GM18520 (cell line): ENCODE measurements at regions not wholly inside any gene's neighbourhood (a gene's known extent, or its start where the extent isn't known, plus 50 kb on each side); places are given as distances from the start of the nearest gene placed in this dataset.
"Not testable (repeated sequence)": the region's sequence is repeated elsewhere in the genome, so short reads cannot be mapped to it uniquely, and the experiment has no call there.

ENCODE experiments used
- ATAC-seq: cut with Tn5 transposase; IDR thresholded peaks from one replicate; pipeline ENCODE4 v1.9.1; 2021; ENCODE audit not compliant: unreplicated experiment

DNA sequence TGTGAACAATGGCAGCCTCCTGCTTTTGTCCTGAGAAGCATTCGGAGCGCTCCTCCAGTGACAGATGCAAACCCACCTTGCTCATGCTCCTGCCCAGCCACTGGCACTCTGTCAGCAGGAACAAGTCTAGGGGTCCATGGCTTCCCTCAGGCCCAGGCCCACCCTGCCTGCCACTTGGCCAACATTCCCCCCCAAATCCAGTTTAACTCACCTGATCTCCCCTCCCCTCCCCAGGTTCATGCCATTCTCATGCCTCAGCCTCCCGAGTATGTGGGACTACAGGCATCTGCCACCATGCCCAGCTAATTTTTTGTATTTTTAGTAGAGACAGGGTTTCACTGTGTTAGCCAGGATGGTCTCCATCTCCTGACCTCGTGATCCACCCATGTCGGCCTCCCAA lies 118.9 kb upstream of the TPTE start:
- ATAC-seq = not testable (repeated sequence)

DNA sequence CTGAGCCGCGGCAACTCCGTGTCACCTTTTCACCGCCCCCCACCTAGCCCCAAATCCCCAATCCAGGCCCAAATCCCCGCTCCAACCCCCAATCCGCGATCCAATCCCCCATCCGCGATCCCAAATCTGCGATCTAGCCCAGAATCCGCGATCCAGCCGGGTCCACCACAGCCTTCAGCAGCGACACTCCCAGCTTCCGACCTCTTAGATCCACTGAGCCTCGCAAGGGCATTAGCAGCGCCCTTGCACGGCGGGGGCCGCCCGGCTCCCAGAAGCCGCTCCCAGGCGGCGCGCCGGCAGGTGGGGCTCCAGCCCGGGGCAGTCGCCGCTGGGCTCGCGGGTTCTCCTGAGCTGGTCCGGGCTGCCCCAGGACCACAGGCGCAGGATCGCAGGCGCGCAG lies 116.1 kb upstream of the TPTE start:
- ATAC-seq = not testable (repeated sequence)

- ATAC-seq = not testable (repeated sequence)
These were observed 111.6 kb upstream of the TPTE start for GRCh38 chr21:10409786-10410185.

- not testable (repeated sequence) for ATAC-seq
These were observed 110.9 kb upstream of the TPTE start for GRCh38 chr21:10410354-10410929.

GRCh38 chr21:10411776-10412526 lies 109.4 kb upstream of the TPTE start:
- not testable (repeated sequence) for ATAC-seq

DNA sequence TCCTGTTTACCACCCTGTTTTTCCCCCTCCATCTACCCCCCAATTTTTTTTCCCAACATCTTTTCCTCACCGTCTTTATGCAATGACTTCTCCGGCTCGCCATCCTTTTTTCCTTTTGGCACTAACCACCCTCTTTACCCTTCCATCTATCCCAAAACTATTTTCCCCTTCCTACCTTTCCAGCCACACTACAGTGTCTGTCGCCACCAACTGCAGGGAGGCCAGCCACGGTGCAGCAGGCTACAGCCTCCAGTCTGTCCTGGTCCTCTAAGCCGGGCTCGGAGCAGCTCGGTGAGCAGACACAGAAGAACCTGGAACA lies 108.5 kb upstream of the TPTE start:
- not testable (repeated sequence) for ATAC-seq

- not testable (repeated sequence) for ATAC-seq
These were observed 107.9 kb upstream of the TPTE start for GRCh38 chr21:10413247-10414120.

- ATAC-seq = not testable (repeated sequence)
These were observed 107.1 kb upstream of the TPTE start for GRCh38 chr21:10414121-10414924.

DNA sequence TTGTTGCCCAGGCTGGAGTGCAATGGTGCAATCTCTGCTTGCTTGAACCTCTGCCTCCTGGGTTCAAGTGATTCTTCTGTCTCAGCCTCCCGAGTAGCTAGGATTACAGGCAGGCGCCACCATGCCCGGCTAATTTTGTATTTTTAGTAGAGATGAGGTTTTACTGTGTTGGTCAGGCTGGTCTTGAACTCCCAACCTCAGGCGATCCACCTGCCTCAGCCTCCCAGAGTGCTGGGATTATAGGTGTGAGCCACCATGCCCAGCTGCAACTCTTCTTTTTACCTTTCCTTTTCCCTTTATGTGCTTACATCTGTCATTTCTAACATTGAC lies 106.5 kb upstream of the TPTE start:
- not testable (repeated sequence) for ATAC-seq

DNA sequence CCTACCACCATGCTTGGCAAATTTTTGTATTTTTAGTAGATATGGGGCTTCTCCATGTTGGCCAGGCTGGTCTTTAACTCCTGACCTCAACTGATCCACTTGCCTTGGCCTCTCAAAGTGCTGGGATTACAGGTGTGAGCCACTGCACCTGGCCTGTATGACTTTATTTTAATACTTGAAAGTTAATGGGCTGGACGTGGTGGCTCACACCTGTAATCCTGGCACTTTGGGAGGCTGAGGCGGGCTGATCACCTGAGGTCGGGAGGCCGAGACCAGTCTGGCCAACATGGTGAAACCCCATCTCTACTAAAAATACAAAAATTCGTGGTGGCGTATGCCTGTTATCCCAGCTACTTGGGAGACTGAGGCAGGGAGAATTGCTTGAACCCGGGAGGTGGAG lies 105.9 kb upstream of the TPTE start:
- not testable (repeated sequence) for ATAC-seq

- ATAC-seq = not testable (repeated sequence)
These were observed 105.5 kb upstream of the TPTE start for GRCh38 chr21:10415859-10416258.

GRCh38 chr21:10416691-10417447 lies 104.5 kb upstream of the TPTE start:
- ATAC-seq = not testable (repeated sequence)

- not testable (repeated sequence) for ATAC-seq
These were observed 103.8 kb upstream of the TPTE start for GRCh38 chr21:10417551-10418002.

DNA sequence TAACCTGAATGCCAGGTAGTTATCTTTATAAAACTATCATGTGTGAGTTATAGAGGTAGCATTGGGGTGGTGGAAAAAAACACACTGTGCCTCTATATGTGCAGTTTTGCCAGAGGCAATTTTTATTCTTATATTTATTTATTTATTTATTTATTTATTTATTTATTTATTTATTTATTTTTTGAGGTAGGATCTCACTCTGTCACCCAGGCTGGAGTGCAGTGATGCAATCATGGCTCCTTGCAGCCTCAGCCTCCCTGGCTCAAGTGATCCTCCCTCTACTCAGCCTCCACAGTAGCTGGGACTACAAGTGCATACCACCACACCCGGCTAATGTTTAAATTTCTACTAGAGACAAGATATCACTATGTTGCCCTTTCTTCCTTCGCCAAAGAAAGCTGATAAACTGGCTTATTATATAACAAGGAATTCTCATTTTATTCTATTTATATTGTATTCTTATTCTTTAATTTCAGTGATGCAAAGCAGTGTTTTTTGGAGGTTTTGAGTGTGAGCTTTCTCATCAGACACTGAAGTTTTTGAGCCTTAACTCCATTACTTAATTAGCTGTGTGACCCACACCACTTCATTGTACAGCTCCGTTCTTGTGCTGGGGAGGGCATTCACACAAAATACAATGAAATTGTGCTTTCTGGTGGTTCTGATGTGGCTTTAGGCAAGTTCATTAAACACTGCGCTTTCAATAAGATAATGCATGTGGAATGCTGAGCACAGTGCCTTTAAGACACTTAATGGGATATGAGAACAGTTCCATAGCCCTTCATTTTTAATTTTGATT lies 102.9 kb upstream of the TPTE start:
- not testable (repeated sequence) for ATAC-seq

DNA sequence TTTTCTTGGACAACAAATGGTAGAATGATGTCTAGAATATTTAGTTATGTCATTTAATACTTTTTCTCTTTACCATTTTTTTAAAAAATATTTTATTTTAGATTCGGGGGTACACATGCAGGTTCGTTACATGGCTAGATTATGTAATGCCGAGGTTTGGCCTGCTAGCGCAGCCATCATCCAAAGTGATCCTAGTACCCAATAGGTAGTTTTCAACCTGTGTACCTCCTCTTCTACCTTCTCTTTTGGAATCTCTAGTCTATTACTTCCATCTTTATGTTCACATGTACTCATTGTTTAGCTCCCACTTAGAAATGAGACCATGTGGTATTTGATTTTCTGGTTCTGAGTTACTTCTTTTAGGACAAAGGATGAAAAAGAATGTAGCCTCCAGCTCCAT lies 100.2 kb upstream of the TPTE start:
- ATAC-seq = not testable (repeated sequence)

DNA sequence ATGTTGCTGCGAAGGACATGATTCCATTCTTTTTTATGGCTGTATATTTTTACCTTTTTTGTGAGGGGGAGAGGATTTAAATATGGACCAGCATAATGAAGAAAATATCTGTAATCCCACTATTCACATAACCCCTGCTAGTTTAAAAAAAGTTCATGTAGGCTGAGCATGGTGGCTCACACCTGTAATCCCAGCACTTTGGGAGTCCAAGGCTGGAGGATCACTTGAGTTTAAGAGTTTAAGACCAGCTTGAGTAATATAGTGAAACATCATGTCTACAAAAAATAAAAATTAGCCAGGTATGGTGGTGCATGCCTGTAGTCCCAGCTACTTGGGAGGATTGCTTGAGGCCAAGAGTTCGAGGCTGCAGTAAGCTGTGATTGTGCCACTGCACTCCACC lies 99.8 kb upstream of the TPTE start:
- ATAC-seq = not testable (repeated sequence)

- not testable (repeated sequence) for ATAC-seq
These were observed 97.1 kb upstream of the TPTE start for GRCh38 chr21:10424097-10424886.

- not testable (repeated sequence) for ATAC-seq
These were observed 96.6 kb upstream of the TPTE start for GRCh38 chr21:10424887-10425145.

- ATAC-seq = no peak
These were observed 95.5 kb upstream of the TPTE start for GRCh38 chr21:10425856-10426255.
